ENCODE measurements at regions not wholly inside any gene's neighbourhood (a gene's known extent, or its start where the extent isn't known, plus 50 kb on each side); places are given as distances from the start of the nearest gene placed in this dataset.

DNA sequence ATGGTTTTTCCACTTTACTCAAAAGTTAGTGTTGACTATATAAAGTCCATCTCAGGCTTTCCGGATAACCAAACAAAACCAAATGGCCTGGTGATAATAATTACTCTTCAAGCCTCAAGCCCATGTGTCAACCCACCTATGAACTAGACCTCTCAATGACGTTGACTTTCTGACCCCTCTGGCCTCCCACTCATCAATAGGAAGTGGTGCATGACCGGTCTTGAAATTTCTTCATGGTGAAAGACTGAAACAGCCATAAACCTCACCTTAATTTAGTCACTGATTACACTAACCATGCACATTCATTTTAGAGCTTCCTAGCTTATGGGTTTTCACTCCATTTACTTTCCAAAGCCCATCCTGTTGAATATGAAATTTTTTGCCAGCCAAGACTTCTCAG, 276.0 kb downstream of the KLHL13 start:
- TF ChIP-seq POLR2A (IDR thresholded peaks at IDR 0.05) = no peak
- TF ChIP-seq, protein P1, sequence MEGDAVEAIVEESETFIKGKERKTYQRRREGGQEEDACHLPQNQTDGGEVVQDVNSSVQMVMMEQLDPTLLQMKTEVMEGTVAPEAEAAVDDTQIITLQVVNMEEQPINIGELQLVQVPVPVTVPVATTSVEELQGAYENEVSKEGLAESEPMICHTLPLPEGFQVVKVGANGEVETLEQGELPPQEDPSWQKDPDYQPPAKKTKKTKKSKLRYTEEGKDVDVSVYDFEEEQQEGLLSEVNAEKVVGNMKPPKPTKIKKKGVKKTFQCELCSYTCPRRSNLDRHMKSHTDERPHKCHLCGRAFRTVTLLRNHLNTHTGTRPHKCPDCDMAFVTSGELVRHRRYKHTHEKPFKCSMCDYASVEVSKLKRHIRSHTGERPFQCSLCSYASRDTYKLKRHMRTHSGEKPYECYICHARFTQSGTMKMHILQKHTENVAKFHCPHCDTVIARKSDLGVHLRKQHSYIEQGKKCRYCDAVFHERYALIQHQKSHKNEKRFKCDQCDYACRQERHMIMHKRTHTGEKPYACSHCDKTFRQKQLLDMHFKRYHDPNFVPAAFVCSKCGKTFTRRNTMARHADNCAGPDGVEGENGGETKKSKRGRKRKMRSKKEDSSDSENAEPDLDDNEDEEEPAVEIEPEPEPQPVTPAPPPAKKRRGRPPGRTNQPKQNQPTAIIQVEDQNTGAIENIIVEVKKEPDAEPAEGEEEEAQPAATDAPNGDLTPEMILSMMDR (IDR thresholded peaks at IDR 0.05) = no peak
